SK-N-SH (cell line): ENCODE measurements at regions not wholly inside any gene's neighbourhood (a gene's known extent, or its start where the extent isn't known, plus 50 kb on each side); places are given as distances from the start of the nearest gene placed in this dataset.

Source experiments
- CHD2 ChIP-seq: fragments of 150-350 bp; IDR thresholded peaks from 2 replicates; pipeline ENCODE4 v1.6.1; 2018; ENCODE audit warnings: low read length; ENCODE audit not compliant: partially characterized antibody
- EZH2phosphoT487 ChIP-seq: fragments of 200-600 bp; sonication (generic); IDR thresholded peaks from 2 replicates; pipeline ENCODE4 v1.6.1; 2017; ENCODE audit warnings: low read depth, mixed run types, mild to moderate bottlenecking, antibody characterized with exemption, moderate library complexity, borderline replicate concordance
- GABPA ChIP-seq: IDR thresholded peaks from 2 replicates; pipeline ENCODE4 v1.4.0; 2012; ENCODE audit warnings: low read depth, mild to moderate bottlenecking
- JUND ChIP-seq: IDR thresholded peaks from 2 replicates; pipeline ENCODE4 v1.4.0; 2012
- MXI1 ChIP-seq: IDR thresholded peaks from 2 replicates; pipeline ENCODE4 v1.6.1; 2012; ENCODE audit warnings: mild to moderate bottlenecking, low read depth, low read length, improper control_type of control experiment
- POLR2AphosphoS5 ChIP-seq: IDR thresholded peaks from 2 replicates; pipeline ENCODE4 v1.6.1; 2012; ENCODE audit warnings: low read depth, low read length
- SIN3A ChIP-seq: IDR thresholded peaks from 2 replicates; pipeline ENCODE4 v1.6.1; 2012; ENCODE audit warnings: low read depth, mild to moderate bottlenecking, low read length, moderate library complexity, borderline replicate concordance
- TEAD4 ChIP-seq: IDR thresholded peaks from 2 replicates; pipeline ENCODE4 v1.4.0; 2012; ENCODE audit warnings: mild to moderate bottlenecking, borderline replicate concordance; ENCODE audit not compliant: insufficient read depth
- TF ChIP-seq, protein P1 (sequence below): fragments of 200-600 bp; sonication (generic); IDR thresholded peaks from 2 replicates; pipeline ENCODE4 v1.6.1; 2017; ENCODE audit warnings: antibody characterized with exemption, mild to moderate bottlenecking, moderate library complexity
- TF ChIP-seq, protein P2 (sequence below): IDR thresholded peaks from 2 replicates; pipeline ENCODE4 v1.4.0; 2012; ENCODE audit warnings: low read depth
- TF ChIP-seq, protein P3 (sequence below): fragments of 150-350 bp; IDR thresholded peaks from 2 replicates; pipeline ENCODE4 v1.6.1; 2017; ENCODE audit warnings: antibody characterized with exemption, low read length, low read depth, borderline replicate concordance

DNA sequence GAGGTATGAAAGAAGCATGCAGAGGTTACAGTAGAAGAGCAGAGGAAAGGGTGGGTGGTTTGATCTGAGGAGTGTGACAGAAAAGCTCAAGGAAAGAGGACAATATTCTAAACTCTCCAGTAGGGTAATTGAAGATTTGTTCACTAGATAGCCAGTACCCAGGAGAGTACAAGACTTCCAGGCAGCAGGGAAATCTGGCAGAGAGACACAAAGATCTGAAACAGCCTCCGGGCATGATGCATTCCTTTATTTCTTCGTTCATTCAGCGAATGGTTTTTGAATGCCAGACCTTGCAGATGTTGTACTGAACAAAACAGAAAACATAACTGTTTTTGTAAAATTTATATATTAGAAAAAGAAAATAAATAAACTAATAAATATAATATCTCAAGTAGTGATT lies 766.6 kb downstream of the FAT4 start:
- TF ChIP-seq POLR2AphosphoS5 (no peak), GABPA (no peak), MXI1 (no peak), SIN3A (no peak), CHD2 (no peak), EZH2phosphoT487 (no peak), TEAD4 (no peak), JUND (no peak)
- TF ChIP-seq, protein P1, sequence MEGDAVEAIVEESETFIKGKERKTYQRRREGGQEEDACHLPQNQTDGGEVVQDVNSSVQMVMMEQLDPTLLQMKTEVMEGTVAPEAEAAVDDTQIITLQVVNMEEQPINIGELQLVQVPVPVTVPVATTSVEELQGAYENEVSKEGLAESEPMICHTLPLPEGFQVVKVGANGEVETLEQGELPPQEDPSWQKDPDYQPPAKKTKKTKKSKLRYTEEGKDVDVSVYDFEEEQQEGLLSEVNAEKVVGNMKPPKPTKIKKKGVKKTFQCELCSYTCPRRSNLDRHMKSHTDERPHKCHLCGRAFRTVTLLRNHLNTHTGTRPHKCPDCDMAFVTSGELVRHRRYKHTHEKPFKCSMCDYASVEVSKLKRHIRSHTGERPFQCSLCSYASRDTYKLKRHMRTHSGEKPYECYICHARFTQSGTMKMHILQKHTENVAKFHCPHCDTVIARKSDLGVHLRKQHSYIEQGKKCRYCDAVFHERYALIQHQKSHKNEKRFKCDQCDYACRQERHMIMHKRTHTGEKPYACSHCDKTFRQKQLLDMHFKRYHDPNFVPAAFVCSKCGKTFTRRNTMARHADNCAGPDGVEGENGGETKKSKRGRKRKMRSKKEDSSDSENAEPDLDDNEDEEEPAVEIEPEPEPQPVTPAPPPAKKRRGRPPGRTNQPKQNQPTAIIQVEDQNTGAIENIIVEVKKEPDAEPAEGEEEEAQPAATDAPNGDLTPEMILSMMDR = no peak
- TF ChIP-seq, protein P2, sequence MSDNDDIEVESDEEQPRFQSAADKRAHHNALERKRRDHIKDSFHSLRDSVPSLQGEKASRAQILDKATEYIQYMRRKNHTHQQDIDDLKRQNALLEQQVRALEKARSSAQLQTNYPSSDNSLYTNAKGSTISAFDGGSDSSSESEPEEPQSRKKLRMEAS = no peak
- TF ChIP-seq, protein P3, sequence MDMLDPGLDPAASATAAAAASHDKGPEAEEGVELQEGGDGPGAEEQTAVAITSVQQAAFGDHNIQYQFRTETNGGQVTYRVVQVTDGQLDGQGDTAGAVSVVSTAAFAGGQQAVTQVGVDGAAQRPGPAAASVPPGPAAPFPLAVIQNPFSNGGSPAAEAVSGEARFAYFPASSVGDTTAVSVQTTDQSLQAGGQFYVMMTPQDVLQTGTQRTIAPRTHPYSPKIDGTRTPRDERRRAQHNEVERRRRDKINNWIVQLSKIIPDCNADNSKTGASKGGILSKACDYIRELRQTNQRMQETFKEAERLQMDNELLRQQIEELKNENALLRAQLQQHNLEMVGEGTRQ = no peak
